ENCODE measurements at regions not wholly inside any gene's neighbourhood (a gene's known extent, or its start where the extent isn't known, plus 50 kb on each side); places are given as distances from the start of the nearest gene placed in this dataset.
"Not testable (repeated sequence)": the region's sequence is repeated elsewhere in the genome, so short reads cannot be mapped to it uniquely, and the experiment has no call there.

DNA sequence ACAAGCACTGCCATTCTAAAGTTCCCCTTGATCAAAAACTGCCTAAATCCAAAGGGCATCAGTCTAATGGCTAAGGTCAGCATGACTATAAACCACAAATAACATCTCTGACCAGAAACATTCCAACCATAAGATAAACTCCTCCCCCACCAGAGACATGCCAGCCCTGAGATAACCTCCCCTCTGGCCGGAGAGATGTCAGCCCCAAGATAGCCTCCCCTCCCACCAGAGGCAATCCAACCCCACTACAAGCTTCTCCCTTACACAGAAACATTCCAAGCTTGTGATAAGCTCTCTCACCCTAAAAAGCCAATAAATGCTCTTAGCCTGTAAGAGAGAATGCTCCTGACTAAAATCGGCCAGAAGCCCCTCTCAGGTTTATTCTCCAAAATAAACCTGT is 267.0 kb upstream of the POU1F1 start:
- not testable (repeated sequence) for H3K27ac ChIP-seq, H3K4me3 ChIP-seq

DNA sequence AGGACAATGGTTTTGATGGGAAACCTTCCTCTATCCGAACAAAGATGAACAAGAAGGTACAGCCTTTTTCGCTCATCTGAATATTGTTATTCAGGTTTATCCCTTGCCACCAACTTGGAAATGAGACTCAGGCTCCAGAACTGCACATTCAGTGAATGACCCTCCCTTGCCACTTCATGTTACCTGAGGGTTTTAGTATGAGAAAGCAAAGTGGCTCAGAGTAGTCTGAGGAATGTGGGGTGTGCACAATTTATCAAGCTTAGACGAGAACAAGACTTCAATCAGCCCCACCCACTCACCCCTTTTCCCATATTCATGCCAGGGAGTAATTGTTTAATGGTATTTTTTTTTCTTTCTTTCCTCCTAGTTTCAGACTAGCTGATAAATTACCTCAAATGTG is 265.3 kb upstream of the POU1F1 start:
- H3K4me3 ChIP-seq = no peak overlapping the region
- H3K27ac ChIP-seq = no peak overlapping the region

DNA sequence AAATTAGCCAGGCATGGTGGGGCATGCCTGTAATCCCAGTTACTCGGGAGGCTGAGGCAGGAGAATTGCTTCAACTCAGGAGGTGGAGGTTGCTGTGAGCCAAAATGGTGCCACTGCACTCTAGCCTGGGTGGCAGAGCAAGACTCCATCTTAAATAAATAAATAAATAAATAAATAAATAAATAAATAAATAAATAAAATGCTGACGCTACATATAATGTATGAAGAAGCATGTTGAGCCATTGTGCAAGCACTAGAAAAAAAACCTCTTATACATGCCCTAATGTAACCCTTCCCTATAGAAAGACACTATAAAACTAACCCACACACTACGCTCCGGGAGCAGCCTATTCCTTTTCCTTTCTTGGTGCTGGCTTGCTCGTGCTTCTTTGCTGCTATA is 262.3 kb upstream of the POU1F1 start:
- H3K27ac ChIP-seq, H3K4me3 ChIP-seq: not testable (repeated sequence)

DNA sequence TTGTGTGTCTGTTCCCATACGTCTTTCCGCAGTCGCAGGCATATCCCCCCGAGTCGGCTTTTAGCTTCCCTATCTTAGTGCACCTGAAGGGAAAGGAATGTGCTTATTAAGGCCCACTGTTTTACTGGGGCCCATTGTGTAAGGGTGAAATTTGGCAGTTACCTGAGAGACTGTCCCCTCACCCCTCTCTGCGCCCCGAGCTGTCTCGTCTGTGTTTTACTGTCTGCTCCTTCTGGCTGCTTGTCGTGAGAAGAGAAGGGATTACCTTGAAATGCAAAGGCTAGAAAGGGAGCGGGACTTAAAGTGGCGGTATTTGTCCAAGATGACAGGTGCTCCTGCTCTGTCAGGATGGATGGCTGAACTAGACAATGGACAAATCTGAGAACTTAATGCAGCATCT is 233.0 kb upstream of the POU1F1 start:
- H3K4me3 ChIP-seq = no peak overlapping the region
- H3K27ac ChIP-seq = no peak overlapping the region

DNA sequence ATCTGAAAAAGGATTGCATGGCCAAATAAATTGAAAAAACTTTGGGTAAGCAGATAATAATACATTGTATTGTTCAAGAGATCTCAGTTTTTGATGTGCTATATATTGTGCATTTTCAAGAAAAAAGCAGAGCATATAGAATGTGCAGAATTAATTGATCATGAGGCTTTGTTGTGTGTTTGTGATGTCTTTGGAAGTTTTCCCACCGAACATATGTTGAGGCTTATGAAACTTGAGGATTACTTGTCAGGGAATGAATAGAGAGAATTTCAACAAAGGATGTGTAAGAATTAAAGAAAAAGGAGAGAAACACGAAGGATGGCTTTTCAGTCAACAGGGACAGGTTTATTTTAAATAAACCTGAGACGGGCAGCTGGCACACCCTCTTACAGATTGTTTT is 232.5 kb upstream of the POU1F1 start:
- Histone ChIP-seq H3K4me3 (no peak overlapping the region), H3K27ac (no peak overlapping the region)

DNA sequence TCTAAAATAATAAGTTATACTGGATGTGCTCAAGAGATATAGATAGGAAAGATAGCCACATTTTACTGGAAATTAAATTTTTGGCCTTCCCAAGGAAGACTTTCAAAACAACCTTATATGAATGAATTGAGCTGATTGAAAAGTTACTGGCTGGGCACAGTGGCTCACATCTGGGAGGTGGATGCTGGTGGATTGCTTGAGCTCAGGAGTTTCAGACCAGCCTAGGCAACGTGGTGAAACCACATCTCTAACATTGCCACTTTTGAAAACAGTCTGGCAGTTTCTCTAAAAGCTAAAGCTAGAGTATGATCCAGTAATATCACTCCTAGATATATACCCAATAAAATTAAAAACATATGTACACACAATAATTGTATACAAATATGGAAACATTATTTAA is 231.4 kb upstream of the POU1F1 start:
- no peak overlapping the region for H3K27ac ChIP-seq
- H3K4me3 ChIP-seq = no peak overlapping the region

DNA sequence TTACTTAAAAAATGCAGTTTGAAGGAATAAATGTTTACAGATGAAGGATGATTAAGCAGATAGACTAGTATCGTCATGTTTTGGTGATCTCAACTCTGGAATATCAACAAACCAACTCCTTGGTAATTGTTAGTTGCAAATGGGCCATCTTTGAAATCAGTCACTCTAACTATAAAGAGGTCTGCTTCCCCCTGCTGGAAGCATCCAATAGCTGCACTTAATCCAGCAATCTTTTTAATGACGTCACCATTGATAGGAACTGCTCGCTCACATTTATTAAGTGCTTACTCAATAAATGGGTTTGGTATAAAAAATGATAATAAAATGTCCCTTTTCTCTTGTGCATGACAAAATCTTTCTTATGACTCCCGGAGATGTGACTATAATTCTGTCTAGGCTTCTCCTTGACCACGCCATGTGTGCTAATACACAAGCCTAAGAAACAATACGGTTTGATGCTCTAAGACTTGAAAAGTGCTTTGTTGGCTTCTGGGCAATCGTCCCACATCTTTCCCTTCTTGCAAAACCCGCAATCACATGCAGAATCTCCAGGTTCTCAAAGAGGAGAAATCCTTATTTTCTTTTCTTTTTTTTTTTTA is 227.6 kb upstream of the POU1F1 start:
- H3K27ac ChIP-seq = no peak overlapping the region
- H3K4me3 ChIP-seq = no peak overlapping the region

DNA sequence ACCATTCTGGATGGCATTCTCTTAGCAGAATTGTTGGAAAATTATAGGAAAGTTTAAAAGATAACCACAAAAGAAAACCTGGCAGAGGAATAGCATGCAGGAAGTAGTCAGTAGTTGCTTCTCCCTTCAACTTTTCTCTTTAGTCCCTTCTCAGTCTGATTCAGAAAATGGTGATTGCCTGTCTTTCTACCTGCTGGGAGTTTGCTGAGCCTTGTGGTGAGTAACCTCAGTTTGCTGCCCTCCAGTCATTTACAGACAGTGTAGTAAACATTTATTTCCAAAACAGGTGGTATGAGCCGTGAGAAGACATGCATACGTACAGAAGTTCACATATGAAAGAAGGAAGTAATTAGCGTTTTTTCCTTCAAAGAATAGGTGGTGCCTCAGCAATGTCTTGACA is 224.7 kb upstream of the POU1F1 start:
- no peak overlapping the region for H3K4me3 ChIP-seq

DNA sequence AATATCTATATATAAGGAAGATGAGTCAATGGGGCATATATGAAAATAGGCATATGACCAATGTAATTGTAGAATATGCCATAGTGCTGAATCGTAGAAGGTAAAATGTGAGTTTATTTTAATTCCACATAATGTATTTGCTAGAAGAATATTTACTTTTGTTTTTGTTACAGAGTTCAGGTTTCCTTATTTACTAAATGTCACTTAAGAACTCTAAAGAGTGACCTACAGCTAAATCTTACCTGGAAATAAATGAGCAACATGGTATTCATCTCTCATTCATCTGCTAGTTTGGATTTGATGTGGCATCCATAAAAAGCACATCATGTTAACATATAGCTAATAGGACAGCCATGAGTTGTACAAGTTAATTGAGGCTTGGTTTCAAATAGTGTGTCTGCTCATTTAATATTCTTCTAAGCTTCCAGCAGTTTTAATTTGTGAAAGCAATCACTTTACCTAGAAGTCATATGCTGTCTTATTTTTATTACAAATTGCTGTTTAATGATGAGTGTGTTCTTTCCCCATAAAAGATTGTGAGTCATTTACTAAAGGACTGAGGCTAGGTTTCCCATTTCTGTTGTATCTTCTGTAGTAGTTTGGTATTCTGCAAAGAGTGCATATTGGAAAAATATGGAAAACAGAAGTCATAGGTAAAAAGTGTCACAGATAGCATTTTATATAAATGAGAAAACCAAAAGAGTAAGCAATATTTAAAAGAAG is 222.1 kb upstream of the POU1F1 start:
- no peak overlapping the region for H3K27ac ChIP-seq
- H3K4me3 ChIP-seq = no peak overlapping the region

More for the DNA sequence above, 224.7 kb upstream of the POU1F1 start:
- H3K27ac ChIP-seq = no peak overlapping the region

DNA sequence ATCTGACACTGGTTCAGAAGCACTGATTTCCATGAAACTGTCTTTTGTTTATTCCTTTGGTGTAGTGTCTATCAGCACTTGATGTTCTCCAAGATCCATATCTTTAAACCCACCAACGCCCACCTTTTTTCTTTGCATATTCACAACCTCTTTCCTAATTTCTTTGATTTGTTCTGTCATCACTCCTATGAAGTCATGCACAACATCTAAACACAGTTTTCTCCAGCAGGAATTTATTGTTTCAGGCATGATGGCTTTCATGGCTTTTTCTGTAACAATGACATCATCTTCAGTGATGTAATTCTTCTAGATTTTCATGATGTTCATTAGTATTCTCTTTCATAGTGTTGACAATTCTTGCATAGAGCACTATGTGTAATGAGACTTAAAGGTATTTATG is 219.6 kb upstream of the POU1F1 start:
- Histone ChIP-seq H3K27ac (no peak overlapping the region), H3K4me3 (no peak overlapping the region)

DNA sequence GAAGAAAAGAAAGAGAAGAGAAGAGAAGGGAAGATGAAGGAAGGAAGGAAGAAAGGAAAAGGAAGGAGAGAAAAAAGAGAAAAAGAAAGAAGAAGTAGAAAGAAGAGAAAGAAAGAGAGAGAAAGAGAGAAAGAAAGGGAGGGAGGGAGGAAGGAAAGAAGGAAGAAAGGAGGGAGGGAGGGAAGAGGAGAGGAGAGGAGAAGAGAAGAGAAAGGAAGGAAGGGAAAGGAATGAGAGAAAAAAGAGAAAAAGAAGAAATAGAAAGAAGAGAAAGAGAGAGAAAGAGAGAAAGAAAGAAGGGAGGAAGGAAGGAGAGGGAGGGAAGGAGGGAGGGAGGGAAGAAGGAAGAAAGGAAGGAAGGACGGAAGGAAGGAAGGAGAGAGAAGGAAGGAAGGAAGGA is 217.9 kb upstream of the POU1F1 start:
- no peak overlapping the region for H3K27ac ChIP-seq
- H3K4me3 ChIP-seq = no peak overlapping the region

DNA sequence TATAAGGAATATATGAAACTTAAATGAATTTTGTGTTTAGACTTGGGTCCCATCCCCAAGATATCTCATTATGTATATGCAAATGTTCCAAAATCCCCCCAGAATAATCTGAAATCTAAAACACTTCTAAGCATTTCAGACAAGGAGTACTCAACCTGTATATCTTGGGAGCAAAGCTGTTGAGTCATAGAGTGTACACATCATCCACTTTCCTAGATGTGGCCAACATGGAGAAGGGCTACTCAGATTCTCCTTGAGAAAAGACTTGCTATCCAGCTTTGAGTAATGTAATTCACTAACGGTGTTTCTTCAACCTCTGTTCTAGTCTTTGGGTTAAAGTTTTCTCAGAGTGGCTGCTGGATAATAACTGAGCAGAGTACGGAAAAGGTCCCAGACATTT is 215.5 kb upstream of the POU1F1 start:
- no peak overlapping the region for H3K4me3 ChIP-seq
- H3K27ac ChIP-seq = no peak overlapping the region

DNA sequence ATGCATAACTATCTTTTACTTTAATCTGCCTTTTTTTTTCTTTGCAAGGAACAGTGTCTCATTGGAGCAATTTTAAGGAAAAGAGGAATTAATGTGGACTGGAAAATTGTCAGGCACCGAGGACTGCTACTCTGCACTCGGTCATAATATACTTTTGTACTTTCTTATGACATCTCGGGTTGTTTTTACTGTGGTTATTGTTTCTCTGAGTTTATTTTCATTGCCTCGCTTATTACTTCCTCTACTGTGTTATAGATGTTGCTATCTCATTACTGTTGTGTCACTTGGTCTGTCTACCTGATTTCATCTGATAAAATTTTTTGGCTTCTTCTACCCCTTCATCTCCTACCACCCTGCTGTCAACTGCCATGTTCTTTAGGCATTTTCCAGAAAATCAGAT is 213.5 kb upstream of the POU1F1 start:
- Histone ChIP-seq H3K27ac (no peak overlapping the region), H3K4me3 (no peak overlapping the region)

DNA sequence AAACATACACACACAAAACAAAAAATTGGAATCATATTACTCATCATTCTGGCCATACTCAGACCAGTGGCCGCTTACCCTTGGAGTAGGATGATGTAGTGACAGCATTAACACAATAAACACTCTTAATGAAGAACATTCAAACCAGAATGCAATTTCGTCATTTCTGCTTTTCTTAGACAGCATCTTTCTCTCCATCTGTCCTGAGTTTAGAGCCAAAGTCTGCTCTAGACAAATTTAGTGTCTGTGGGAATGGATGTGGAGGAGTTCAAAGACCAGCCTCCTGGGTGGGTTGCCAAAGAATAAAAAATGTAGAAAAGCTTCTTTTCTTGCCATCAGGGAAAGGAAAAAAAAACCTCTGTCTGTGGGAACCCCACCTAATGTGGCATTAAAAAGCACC is 212.4 kb upstream of the POU1F1 start:
- no peak overlapping the region for H3K4me3 ChIP-seq
- no peak overlapping the region for H3K27ac ChIP-seq

DNA sequence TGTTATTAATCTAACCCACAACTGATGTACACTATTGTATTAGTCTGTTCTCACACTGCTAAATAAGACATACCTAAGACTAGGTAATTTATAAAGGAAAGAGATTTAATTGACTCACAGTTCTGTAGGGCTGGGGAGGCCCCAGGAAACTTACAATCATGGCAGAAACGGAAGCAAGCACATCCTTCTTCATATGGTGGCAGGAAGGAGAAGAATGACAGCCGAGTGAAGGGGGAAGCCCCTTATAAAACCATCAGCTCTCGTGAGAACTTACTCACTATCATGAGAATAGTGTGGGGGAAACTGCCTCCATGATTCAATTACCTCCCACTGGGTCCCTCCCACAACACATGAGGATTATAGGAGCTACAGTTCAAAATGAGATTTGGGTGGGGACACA is 210.3 kb upstream of the POU1F1 start:
- H3K27ac ChIP-seq, H3K4me3 ChIP-seq: not testable (repeated sequence)

DNA sequence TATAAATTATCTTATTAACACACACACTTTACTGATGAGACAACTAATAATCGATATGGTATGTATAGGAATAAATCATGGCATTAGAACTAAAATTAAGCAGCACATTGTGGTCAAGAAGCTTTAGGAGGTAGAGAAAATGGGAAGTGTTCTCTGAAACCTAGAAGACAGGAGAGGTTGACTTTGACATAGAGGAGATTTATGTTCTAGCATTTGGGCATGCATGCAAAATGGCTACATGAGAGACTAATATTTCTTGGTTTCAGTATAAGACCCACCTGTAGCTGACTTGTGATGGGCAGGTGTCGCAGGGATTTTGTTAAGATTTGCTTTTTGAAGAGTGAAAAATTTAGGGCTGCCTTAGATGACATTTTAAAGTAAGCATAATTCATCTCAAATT is 209.7 kb upstream of the POU1F1 start:
- Histone ChIP-seq H3K27ac (no peak overlapping the region), H3K4me3 (no peak overlapping the region)

DNA sequence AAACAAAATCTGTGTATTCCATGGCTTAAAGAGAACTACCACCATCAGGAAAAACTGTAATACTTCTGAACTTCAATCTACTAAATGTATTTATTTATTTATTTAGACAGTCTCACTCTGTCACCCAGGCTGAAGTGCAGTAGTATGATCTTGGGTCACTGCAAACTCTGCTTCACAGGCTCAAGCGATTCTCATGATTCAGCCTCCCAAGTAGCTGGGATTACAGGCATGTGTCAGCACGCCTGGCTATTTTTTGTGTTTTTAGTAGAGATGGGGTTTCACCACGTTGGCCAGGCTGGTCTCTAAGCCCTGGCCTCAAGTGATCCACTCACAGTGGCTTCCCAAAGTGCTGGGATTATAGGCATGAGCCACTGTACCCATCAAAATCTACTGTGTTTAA is 202.3 kb upstream of the POU1F1 start:
- H3K4me3 ChIP-seq = no peak overlapping the region

DNA sequence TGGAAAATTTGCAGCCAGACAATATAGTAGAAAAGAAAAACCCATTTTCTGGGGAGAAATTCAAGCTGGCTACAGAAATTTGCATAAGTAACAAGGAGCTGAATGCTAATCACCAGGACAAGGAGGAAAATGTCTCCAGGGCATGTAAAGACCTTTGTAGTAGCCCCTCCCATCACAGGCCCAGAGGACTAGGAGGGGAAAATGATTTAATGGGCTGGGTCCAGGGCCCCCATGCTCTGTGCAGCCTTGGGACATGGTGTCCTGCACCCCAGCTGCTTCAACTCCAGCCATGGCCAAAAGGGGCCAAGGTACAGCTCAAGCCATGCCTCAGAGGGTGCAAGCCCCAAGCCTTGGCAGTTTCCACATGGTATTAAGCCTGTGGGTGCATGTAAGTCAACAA is 197.6 kb upstream of the POU1F1 start:
- no peak overlapping the region for H3K4me3 ChIP-seq
- H3K27ac ChIP-seq = no peak overlapping the region

More for the DNA sequence above, 202.3 kb upstream of the POU1F1 start:
- no peak overlapping the region for H3K27ac ChIP-seq

DNA sequence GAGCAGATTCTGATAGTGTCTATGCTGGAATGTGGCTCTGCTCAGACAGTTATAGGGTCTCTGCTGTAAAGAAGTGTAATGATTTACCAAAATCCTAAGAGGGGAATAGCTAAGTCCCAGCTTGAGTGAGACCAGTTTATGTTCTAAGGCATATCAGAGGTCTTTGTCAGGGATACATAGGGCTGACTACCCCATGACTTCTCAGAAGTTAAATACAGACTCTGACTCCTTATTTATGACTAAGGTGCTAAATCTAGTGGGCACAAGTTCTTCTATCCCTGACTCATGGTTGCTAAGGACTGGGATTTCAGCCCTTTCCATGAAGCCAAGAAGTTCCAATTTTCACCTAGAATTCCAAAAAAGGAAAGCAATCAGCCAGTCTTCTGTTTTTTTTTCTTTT is 192.6 kb upstream of the POU1F1 start:
- H3K4me3 ChIP-seq = no peak overlapping the region

DNA sequence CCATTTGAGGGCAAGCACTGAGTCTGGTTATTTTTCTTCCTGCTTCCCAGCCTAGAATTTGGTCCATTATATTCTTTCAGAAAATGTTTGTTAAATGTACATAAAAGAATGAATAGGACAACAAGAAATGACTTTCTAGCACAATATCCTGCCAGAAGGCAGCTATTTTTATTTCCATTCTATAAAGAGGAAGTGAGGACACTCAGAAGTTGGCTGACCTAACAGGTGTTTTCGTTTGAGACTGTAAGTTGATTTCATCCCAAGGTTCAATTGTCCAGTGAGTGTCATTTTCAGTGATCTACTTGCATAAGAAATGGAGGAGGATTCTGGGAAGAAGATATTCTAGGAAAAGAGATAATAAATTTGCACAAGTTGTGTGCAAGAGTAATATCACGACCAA is 191.9 kb upstream of the POU1F1 start:
- H3K27ac ChIP-seq = no peak overlapping the region
- no peak overlapping the region for H3K4me3 ChIP-seq

More for the DNA sequence above, 192.6 kb upstream of the POU1F1 start:
- no peak overlapping the region for H3K27ac ChIP-seq

DNA sequence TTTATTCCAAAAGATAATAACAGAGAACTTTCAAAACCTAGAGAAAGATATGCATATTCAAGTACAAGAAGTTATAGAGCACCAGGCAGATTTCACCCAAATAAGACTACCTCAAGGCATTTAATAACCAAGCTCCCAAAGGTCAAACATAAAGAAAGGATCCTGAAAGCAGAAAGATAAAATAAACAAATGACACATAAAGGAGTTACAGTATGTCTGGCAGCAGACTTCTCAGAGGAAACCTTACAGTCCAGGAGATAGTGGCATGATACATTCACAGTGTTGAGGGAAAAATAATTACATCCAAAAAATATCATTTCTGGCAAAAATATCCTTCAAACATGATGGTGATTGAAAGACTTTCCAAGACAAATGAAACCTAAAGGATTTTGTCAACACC is 185.8 kb upstream of the POU1F1 start:
- Histone ChIP-seq H3K4me3 (no peak overlapping the region), H3K27ac (no peak overlapping the region)

DNA sequence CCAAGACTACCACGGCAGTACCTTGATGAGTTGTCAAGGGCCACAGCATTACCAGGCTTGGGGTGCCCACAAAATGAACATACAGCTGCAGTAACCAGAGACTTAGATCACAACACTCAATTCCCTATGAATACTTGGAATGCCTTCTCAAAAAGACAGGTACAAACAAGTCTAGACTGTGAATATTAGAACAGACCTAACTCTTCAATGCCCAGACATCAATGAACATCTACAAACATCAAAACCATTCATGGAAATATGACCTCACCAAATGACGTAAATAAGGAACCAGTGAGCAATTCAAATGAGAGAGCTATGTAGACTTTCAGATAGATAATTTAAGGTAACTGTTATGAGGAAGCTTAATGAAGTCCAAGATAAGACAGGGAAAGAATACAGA is 185.1 kb upstream of the POU1F1 start:
- Histone ChIP-seq H3K4me3 (no peak overlapping the region), H3K27ac (no peak overlapping the region)

Data from skin epidermis (tissue), 12 donors.